AG10803 (cell line): ENCODE measurements at regions not wholly inside any gene's neighbourhood (a gene's known extent, or its start where the extent isn't known, plus 50 kb on each side); places are given as distances from the start of the nearest gene placed in this dataset.

Experiments
- DNase-seq: peaks from one replicate; pipeline ENCODE4 v3.0.0; 2010; ENCODE audit warnings: low read depth
- H3K4me3 ChIP-seq: 2 replicates; pipeline ENCODE4 v1.5.1; 2011; ENCODE audit warnings: mild to moderate bottlenecking, low read length, control low read depth
- TF ChIP-seq, protein P1 (sequence below): conservative IDR thresholded peaks from 2 replicates; pipeline ENCODE4 v1.5.1; 2011; ENCODE audit warnings: mild to moderate bottlenecking, low read length, control low read depth, inconsistent platforms

DNA sequence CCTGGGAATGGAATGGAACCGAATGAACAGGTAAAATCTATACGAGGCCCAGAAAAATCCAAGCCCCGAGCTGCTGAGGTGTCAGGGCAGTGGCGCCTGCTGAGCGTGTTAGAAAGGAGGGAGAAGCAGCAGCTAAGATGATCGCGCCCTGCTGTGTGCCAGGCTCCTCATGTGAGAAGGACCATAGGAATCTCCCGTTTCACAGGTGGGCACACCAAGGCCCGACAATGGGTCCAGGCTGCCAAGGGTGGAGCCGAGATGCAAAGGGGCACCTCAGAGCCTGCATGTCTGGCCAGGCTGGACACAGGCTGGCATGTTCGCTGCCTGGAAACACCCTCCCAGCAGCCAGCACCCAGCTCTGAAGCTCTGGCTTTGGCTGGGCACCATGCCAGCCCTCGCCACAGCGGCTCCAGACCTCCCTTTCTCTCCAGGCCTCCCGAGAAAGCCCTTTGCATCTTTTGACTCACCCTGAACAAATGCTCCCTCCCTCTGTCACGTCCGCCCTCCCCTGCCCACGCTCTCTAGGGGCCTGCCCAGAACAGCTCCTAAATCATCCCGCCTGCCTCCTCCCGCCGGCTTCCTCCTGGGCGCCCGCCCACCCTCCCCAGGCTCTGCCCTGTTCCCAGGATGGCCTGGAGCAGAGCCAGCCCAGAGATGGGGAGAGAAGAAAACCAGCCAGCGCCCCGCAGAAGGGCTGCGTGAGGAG is 217.8 kb upstream of the GSE1 start:
- peak overlapping the region; percentile 34 for H3K4me3 ChIP-seq
- TF ChIP-seq, protein P1, sequence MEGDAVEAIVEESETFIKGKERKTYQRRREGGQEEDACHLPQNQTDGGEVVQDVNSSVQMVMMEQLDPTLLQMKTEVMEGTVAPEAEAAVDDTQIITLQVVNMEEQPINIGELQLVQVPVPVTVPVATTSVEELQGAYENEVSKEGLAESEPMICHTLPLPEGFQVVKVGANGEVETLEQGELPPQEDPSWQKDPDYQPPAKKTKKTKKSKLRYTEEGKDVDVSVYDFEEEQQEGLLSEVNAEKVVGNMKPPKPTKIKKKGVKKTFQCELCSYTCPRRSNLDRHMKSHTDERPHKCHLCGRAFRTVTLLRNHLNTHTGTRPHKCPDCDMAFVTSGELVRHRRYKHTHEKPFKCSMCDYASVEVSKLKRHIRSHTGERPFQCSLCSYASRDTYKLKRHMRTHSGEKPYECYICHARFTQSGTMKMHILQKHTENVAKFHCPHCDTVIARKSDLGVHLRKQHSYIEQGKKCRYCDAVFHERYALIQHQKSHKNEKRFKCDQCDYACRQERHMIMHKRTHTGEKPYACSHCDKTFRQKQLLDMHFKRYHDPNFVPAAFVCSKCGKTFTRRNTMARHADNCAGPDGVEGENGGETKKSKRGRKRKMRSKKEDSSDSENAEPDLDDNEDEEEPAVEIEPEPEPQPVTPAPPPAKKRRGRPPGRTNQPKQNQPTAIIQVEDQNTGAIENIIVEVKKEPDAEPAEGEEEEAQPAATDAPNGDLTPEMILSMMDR: no peak
- DNase-seq: peak; percentile 99

DNA sequence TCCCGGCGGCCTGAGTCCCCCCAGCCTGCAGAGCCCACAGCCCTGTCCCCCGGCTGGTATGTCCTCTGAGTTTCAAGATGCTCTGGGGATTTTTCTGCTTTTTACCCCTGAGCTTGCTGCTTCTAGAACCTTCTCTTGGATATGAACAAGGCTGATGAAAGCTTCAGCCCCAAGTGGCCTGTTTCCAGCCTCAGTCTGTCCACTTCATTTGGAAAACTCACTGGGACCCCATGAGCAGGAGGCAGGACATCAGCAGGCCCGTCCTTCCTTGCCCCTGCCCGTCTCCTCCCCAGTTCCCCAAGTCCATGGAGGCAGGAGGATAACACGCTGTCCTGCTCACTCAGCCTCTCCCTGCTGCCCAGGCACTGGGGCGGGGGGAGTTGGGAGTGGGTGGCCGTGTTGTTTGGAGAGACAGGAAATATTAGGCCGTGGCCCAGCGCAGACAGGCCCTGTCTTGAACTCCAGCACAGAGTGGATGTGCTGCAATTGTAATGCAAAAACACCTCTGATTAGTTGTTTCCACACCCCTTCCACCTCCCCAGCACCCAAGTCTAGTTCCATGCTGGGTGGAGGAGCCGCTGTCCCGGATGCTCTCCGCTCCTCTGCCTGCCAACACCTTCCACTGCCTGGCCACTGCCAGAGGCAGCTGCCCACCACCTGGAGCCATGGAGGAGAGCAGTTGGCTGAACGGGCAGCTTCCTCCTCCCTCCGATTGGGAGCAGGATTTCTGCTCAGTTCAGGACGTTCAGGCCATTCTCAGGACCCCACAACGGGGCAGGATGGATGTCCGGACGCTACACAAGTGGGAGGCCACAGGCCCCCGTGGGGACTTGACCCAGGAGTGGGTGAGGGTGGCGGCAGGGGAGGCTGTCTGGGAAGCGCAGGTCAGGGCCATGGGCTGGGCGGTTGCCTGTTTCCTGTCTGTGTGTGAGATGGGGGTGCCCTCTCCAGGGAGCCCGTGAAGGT is 216.9 kb upstream of the GSE1 start:
- peak; percentile 57 for DNase-seq
- H3K4me3 ChIP-seq: peak overlapping the region; percentile 34
- TF ChIP-seq, protein P1: no peak

DNA sequence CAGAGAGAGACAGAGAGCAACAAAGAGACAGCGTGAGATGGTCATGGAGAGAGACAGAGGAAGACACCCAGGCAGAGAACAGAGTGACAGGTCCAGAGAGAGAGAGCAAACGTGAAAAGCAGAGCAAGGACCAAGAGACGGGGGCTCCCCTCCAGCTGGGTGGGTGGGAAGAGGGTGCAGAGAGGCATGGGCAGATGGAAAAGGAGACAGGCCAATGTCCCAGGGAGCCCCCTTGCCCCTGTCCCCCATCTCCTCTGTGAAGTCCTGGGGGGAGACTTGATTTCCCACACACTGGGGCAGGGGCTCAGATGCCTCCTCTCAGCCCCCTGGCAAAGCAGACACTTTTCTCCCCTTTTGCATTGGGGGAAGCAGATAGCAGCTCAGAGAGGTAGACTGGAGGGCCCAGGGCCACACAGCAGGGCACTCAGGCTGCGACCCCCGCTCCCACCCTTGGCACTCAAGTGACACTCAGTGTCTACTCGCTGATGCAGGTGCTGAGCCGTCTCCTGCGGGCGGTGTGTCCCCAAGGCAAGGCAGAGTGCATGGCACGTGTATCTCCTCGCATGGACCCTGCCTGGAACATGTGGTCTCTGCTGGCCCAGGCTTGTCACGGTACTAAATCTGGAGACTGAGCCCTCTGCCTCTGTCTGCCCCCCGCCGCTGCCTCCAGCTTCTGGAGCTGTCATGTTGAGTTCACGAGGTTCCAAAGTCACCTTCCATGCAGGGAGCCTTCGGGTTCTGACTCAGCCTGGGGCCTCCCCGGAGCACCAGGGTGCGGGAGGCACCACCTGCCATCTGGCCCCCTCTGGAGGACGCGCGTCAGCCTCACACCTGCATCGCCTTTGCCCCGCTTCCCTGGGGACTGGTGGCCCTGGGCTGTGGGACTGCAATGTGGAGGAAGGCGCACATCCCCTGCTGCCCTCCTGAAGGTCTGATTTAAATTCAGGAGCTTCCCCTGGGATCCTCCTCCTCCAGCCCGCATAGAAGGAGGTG is 215.9 kb upstream of the GSE1 start:
- no peak overlapping the region for H3K4me3 ChIP-seq
- TF ChIP-seq, protein P1: no peak
- no peak for DNase-seq

DNA sequence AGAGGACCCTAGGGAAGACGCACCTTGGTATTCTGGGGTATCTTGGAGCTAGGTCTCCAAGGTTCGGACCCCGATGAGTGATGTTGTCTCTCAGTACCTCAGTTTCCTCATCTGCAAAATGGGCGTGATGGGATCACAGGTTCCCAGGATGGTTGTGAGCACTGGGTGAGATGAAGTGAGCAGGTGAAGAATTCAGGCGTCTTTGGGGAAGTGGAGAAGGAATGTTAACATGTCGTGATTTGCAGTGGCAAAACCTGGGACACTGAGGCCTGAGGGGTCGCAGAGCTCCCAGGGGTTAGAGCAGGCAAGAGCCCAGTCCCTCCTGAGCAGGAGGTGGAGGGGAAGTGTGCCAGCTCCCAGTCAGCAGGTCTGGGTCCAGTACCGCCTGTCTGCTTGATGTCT is 215.1 kb upstream of the GSE1 start:
- no peak overlapping the region for H3K4me3 ChIP-seq
- TF ChIP-seq, protein P1: no peak
- DNase-seq: no peak

DNA sequence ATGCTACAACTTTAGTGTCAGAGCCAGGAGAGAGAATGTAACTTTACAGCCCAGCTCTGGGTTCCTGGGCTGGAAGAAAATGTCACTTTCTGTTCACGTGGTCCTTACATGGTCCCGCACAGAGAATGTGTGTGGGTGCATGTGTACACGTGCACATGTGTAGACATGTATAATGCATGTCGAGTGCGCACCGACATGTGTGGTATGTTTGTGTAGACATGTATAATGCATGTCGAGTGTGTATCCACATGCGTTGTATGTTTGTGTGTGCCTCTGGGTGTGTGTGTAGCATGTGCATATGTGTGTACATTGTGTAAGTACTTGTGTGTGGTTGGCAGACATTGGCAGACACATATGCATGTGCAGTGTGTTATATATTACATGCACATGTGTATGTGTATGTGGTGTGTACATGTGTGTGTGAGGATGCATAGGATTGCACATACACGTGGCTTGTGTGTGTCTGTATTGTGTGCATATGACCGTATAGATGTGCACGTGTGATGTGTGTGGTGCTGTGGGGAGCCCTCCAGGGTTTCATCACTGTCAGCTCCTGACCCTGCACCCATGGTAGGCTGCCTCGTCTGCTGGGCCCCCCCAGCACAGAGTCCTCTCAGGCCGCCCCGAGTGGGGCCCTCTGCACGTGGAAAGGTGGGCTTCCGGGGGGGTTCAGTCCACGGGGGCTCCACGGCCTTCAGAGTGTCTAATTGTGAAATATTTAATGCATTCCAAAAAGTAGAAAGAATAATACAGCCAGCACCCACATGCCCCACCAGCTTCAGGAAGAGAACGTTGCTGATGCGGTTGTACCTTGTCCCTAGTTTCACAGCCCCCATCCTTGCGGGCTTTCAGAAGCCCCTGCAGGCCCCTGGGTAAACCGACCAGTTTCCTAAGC is 214.2 kb upstream of the GSE1 start:
- DNase-seq: no peak
- no peak overlapping the region for H3K4me3 ChIP-seq
- TF ChIP-seq, protein P1: no peak
